Natural killer cell (primary cell): ENCODE measurements at regions not wholly inside any gene's neighbourhood (a gene's known extent, or its start where the extent isn't known, plus 50 kb on each side); places are given as distances from the start of the nearest gene placed in this dataset.
"Not testable (repeated sequence)": the region's sequence is repeated elsewhere in the genome, so short reads cannot be mapped to it uniquely, and the experiment has no call there.

Experiments
- ATAC-seq, 3 donors: fragments of 150-1000 bp in 2 of 3; fragments of 200-7000 bp in 1 of 3; cut with Tn5 transposase; 1 replicate in 1 of 3; 2 replicates in 2 of 3; pipeline ENCODE4 v1.10.0; 2021; ENCODE audit warnings: mild to moderate bottlenecking in 2 of 3, moderate library complexity in 2 of 3
- DNase-seq, 2 donors: peaks; one replicate each; pipeline versions ENCODE4 v3.0.0 to v3.0.0-alpha.2; 2013 to 2021; ENCODE audit warnings: mixed read lengths in 1 of 2
- H3K27ac ChIP-seq: one replicate; pipeline ENCODE4 v1.5.1; 2013; ENCODE audit warnings: mild to moderate bottlenecking, low read length
- H3K27me3 ChIP-seq: one replicate; pipeline ENCODE4 v1.6.1; 2013; ENCODE audit warnings: low read length; ENCODE audit not compliant: control insufficient read depth, insufficient read depth
- H3K36me3 ChIP-seq: one replicate; pipeline ENCODE4 v1.6.1; 2013; ENCODE audit warnings: low read length; ENCODE audit not compliant: control insufficient read depth, insufficient read depth
- H3K4me1 ChIP-seq: one replicate; pipeline ENCODE4 v1.6.1; 2013; ENCODE audit warnings: low read length; ENCODE audit not compliant: control insufficient read depth, insufficient read depth
- H3K4me3 ChIP-seq: one replicate; pipeline ENCODE4 v1.5.1; 2013; ENCODE audit warnings: low read length
- H3K9me3 ChIP-seq: one replicate; pipeline ENCODE4 v1.6.1; 2013; ENCODE audit warnings: low read length; ENCODE audit not compliant: control insufficient read depth, insufficient read depth
- H3K27ac Mint-ChIP-seq, 2 donors: one replicate each; pipeline ENCODE4 v1.8.0; 2022; ENCODE audit warnings: mild to moderate bottlenecking in 2 of 2, mixed read lengths in 2 of 2, moderate library complexity in 1 of 2
- H3K27me3 Mint-ChIP-seq, 2 donors: one replicate each; pipeline ENCODE4 v1.8.0; 2022; ENCODE audit warnings: low read depth in 2 of 2, mixed read lengths in 2 of 2
- H3K36me3 Mint-ChIP-seq: one replicate; pipeline ENCODE4 v1.8.0; 2022; ENCODE audit warnings: mixed read lengths
- H3K4me1 Mint-ChIP-seq, 2 donors: one replicate each; pipeline ENCODE4 v1.8.0; 2022; ENCODE audit warnings: mixed read lengths in 2 of 2
- H3K4me3 Mint-ChIP-seq: one replicate; pipeline ENCODE4 v1.8.0; 2022; ENCODE audit warnings: mild to moderate bottlenecking, moderate library complexity, mixed read lengths
- H3K9me3 Mint-ChIP-seq, 2 donors: one replicate each; pipeline ENCODE4 v1.8.0; 2022; ENCODE audit warnings: mixed read lengths in 2 of 2
- WGBS: methylation state at CpG from one replicate; pipeline ENCODE4 v1.1.7; 2013; ENCODE audit warnings: missing lambda C conversion rate; ENCODE audit not compliant: insufficient coverage; 5-methylcytosine and 5-hydroxymethylcytosine counted together
- intact Hi-C: fragments of 100-400 bp; cut with micrococcal nuclease; formaldehyde crosslinking; loops from one replicate; pipeline ENCODE4 v1.14.2; 2022
- TF ChIP-seq, protein P1 (sequence below): fragments of 200-600 bp; IDR thresholded peaks from one replicate; pipeline ENCODE4 v1.8.0; 2022; ENCODE audit warnings: antibody characterized with exemption

DNA sequence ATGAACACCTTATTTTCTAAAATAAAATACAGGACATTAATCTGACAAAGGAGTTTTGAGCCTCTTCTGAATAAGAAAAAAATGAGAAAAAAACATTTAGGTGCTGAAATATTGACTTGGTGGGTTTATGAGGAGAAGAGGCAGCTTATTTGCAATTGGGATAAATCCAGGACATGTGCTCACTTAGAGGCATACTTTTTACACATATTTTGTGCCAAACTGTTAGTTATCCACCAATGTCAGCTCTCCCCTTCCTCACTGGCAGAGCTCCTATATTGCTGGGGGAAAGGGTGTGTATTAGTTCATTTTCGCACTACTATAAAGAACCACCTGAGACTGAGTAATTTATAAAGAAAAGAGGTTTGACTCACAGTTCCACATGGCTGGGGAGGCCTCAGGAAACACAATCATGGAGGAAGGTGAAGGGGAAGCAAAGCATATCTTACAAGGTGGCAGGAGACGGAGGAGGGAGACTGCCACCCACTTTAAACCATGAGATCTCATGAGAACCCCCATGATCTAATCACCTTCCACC is 135.4 kb upstream of the EGLN3 start:
- TF ChIP-seq, protein P1, sequence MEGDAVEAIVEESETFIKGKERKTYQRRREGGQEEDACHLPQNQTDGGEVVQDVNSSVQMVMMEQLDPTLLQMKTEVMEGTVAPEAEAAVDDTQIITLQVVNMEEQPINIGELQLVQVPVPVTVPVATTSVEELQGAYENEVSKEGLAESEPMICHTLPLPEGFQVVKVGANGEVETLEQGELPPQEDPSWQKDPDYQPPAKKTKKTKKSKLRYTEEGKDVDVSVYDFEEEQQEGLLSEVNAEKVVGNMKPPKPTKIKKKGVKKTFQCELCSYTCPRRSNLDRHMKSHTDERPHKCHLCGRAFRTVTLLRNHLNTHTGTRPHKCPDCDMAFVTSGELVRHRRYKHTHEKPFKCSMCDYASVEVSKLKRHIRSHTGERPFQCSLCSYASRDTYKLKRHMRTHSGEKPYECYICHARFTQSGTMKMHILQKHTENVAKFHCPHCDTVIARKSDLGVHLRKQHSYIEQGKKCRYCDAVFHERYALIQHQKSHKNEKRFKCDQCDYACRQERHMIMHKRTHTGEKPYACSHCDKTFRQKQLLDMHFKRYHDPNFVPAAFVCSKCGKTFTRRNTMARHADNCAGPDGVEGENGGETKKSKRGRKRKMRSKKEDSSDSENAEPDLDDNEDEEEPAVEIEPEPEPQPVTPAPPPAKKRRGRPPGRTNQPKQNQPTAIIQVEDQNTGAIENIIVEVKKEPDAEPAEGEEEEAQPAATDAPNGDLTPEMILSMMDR, result no peak
- no peak for DNase-seq
- H3K4me1 Mint-ChIP-seq, result no peaks in the 10 kb centered on the region
- H3K4me3 Mint-ChIP-seq, result no peak overlapping the region
- Histone ChIP-seq H3K36me3 (no peaks in the 10 kb centered on the region), H3K27me3 (no peaks in the 10 kb centered on the region), H3K27ac (no peak overlapping the region), H3K9me3 (no peaks in the 10 kb centered on the region), H3K4me1 (no peaks in the 10 kb centered on the region), H3K4me3 (no peak overlapping the region)
- H3K9me3 Mint-ChIP-seq, result peaks cover 0 to 2% of the 10 kb centered on the region in 2 donors
- no peak overlapping the region for H3K27ac Mint-ChIP-seq
- 100% methylated on average over 1 of the region's 2 CpGs for WGBS
- H3K27me3 Mint-ChIP-seq, result peaks cover 3 to 8% of the 10 kb centered on the region in 2 donors
- H3K36me3 Mint-ChIP-seq, result no peaks in the 10 kb centered on the region
- intact Hi-C loops, result no loop called here
- no peak for ATAC-seq

- ATAC-seq (no peak), DNase-seq (no peak)
- H3K9me3 Mint-ChIP-seq, result peaks cover 0 to 2% of the 10 kb centered on the region in 2 donors
- no peaks in the 10 kb centered on the region for H3K36me3 Mint-ChIP-seq
- H3K4me1 Mint-ChIP-seq, result no peaks in the 10 kb centered on the region
- no peak overlapping the region for H3K27ac Mint-ChIP-seq
- TF ChIP-seq, protein P1, result no peak
- WGBS, result 50% methylated on average over 1 of the region's 1 CpG
- Histone ChIP-seq H3K36me3 (no peaks in the 10 kb centered on the region), H3K9me3 (no peaks in the 10 kb centered on the region), H3K27me3 (no peaks in the 10 kb centered on the region), H3K27ac (no peak overlapping the region), H3K4me3 (no peak overlapping the region), H3K4me1 (no peaks in the 10 kb centered on the region)
- intact Hi-C loops, result no loop called here
- H3K4me3 Mint-ChIP-seq, result no peak overlapping the region
- H3K27me3 Mint-ChIP-seq, result peaks cover 6 to 8% of the 10 kb centered on the region in 2 donors
These were observed 134.8 kb upstream of the EGLN3 start for GRCh38 chr14:34085695-34086094.

DNA sequence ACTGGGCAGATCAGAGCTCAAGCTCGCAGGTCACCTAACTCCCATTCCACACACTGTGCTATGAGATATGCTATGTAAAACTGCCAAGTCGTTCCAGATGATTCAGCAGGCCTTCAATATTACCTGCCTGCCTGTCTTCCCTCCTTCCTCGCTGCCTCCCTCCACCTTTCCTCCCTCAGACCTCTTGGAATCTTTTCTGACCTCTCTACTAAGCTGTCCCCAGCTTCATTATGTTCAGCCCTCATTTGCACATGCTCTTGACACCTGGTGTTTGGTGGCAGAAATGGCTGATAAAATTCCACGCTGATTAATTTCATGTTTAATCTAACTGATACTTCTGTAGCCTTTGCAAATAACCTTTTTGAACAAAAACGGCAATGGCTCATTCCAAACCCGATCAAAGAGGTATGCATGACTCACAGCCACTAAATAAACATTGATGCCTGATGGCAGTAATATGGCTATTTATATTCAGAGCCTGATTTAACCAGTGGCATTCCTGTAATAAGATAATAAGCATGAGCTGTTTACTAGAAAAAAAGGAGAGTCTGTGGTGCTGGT is 130.8 kb upstream of the EGLN3 start:
- no peak overlapping the region for H3K4me3 Mint-ChIP-seq
- 83% methylated on average over 6 of the region's 6 CpGs for WGBS
- peak in 1 of 3 donors; percentile 7 for ATAC-seq
- H3K9me3 ChIP-seq, result no peaks in the 10 kb centered on the region
- DNase-seq, result no peak
- no peak overlapping the region for H3K27ac Mint-ChIP-seq
- H3K36me3 Mint-ChIP-seq, result no peaks in the 10 kb centered on the region
- H3K27me3 Mint-ChIP-seq, result peaks cover 5 to 8% of the 10 kb centered on the region in 2 donors
- H3K36me3 ChIP-seq, result no peaks in the 10 kb centered on the region
- no peak overlapping the region for H3K27ac ChIP-seq
- TF ChIP-seq, protein P1, result no peak
- H3K4me1 Mint-ChIP-seq, result no peaks in the 10 kb centered on the region
- no peak overlapping the region for H3K4me3 ChIP-seq
- no peaks in the 10 kb centered on the region for H3K27me3 ChIP-seq
- no peaks in the 10 kb centered on the region for H3K4me1 ChIP-seq
- no peaks in the 10 kb centered on the region for H3K9me3 Mint-ChIP-seq
- intact Hi-C loops, result no loop called here

DNA sequence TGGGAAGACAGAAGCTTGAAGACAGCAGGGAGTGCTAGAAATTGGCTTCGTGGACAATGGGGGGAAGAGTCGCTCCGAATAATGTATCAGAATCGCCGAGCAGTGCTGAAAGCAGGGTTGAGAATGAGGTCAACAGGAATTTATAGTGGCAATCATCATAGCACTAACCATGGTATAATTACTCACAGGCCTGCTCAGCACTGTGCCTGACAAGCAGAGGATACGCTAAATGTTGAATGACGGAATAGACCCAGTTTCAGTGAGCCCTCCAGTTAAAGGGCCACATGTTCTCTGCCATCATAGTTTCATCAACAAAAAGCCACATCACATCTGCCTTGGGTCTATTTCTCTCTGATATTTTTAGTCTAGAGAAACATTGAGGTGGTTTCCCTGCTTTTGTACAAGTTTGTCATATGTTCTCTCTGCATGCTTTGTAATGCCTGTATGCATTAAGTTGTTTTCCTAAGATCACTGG is 130.3 kb upstream of the EGLN3 start:
- no peak overlapping the region for H3K27ac Mint-ChIP-seq
- Histone ChIP-seq H3K4me1 (no peaks in the 10 kb centered on the region), H3K27ac (no peak overlapping the region), H3K27me3 (no peaks in the 10 kb centered on the region), H3K4me3 (no peak overlapping the region), H3K9me3 (no peaks in the 10 kb centered on the region), H3K36me3 (no peaks in the 10 kb centered on the region)
- no peak overlapping the region for H3K4me3 Mint-ChIP-seq
- no peak for DNase-seq
- 96% methylated on average over 6 of the region's 7 CpGs for WGBS
- ATAC-seq, result no peak
- H3K36me3 Mint-ChIP-seq, result no peaks in the 10 kb centered on the region
- H3K4me1 Mint-ChIP-seq, result no peaks in the 10 kb centered on the region
- peaks cover 5 to 8% of the 10 kb centered on the region in 2 donors for H3K27me3 Mint-ChIP-seq
- TF ChIP-seq, protein P1, result no peak
- H3K9me3 Mint-ChIP-seq, result no peaks in the 10 kb centered on the region
- intact Hi-C loops, result no loop called here

DNA sequence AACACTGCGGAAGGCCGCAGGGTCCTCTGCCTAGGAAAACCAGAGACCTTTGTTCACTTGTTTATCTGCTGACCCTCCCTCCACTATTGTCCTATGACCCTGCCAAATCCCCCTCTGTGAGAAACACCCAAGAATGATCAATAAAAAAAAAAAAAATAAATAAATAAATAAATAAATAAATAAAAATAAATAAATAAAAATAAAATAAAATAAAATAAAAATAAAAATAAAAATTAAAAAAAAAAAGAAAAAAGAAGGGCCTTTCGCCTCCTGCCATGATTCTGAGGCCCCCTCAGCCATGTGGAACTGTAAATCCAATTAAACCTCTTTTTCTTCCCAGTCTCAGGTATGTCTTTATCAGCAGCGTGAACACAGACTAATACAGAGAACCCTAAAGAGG is 128.8 kb upstream of the EGLN3 start:
- H3K4me1 Mint-ChIP-seq, H3K36me3 ChIP-seq: not testable (repeated sequence)

More for the DNA sequence above, 128.8 kb upstream of the EGLN3 start:
- intact Hi-C loops, H3K27me3 Mint-ChIP-seq, H3K4me3 ChIP-seq, H3K4me1 ChIP-seq, H3K36me3 Mint-ChIP-seq, H3K4me3 Mint-ChIP-seq, H3K9me3 Mint-ChIP-seq, H3K27ac ChIP-seq, H3K27ac Mint-ChIP-seq, ATAC-seq, H3K27me3 ChIP-seq, H3K9me3 ChIP-seq, DNase-seq: not testable (repeated sequence)
- WGBS, result 100% methylated on average over 1 of the region's 4 CpGs
